ENCODE measurements at regions not wholly inside any gene's neighbourhood (a gene's known extent, or its start where the extent isn't known, plus 50 kb on each side); places are given as distances from the start of the nearest gene placed in this dataset.

DNA sequence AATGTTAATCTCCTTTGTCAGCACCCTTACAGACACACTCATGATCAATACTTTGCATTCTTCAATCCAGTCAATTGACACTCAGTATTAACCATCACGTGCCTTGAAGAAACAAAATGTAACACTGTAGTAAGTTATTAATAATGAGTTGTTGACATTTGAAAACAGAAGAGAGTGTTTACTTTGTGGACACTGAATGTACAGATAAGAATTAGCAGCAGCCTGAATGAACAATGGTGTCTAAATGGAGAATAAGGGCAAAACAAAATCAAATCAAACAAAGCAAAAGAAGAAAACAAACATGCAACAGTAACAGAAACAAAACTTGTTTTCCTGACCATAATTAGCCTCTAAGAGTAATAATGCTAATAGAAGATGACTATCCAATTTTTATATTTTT, 1191.1 kb upstream of the MIR17HG start:
- no peak overlapping the region for H3K4me3 Mint-ChIP-seq
- H3K36me3 Mint-ChIP-seq (ENCODE audit: low read depth), result no peaks in the 10 kb centered on the region
- H3K4me1 Mint-ChIP-seq, result no peaks in the 10 kb centered on the region
- H3K27me3 Mint-ChIP-seq (ENCODE audit: low read depth), result no peaks in the 10 kb centered on the region
- H3K9me3 Mint-ChIP-seq, result peaks cover 2% of the 10 kb centered on the region
- DNase-seq (ENCODE audit: low read depth, low spot score), result no peak
- TF ChIP-seq, protein P1, sequence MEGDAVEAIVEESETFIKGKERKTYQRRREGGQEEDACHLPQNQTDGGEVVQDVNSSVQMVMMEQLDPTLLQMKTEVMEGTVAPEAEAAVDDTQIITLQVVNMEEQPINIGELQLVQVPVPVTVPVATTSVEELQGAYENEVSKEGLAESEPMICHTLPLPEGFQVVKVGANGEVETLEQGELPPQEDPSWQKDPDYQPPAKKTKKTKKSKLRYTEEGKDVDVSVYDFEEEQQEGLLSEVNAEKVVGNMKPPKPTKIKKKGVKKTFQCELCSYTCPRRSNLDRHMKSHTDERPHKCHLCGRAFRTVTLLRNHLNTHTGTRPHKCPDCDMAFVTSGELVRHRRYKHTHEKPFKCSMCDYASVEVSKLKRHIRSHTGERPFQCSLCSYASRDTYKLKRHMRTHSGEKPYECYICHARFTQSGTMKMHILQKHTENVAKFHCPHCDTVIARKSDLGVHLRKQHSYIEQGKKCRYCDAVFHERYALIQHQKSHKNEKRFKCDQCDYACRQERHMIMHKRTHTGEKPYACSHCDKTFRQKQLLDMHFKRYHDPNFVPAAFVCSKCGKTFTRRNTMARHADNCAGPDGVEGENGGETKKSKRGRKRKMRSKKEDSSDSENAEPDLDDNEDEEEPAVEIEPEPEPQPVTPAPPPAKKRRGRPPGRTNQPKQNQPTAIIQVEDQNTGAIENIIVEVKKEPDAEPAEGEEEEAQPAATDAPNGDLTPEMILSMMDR (conservative IDR thresholded peaks at IDR 0.05), result no peak
- H3K27ac Mint-ChIP-seq (ENCODE audit: unreplicated experiment), result no peak overlapping the region

DNA sequence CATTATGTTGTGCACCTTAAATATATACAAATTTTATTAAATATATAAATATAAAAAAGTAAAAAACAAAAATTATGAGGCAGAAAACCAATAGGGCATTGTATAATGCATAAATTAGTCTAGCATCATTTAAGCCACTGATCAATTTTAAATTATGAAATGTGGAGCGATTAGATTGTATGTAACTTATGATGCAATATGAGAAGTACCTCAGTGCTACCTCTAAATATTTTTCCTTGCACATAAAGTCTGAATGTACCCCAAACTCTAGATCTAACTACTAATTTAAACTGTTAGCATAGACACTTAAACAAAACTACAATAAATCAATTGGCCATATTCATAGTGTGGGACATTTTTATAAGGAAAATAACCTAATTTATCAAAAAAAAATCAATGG, 1178.5 kb upstream of the MIR17HG start:
- Mint-ChIP-seq H3K27ac (ENCODE audit: unreplicated experiment) (no peak overlapping the region), H3K9me3 (peaks cover 2% of the 10 kb centered on the region), H3K4me1 (no peaks in the 10 kb centered on the region), H3K27me3 (ENCODE audit: low read depth) (no peaks in the 10 kb centered on the region), H3K4me3 (no peak overlapping the region), H3K36me3 (ENCODE audit: low read depth) (no peaks in the 10 kb centered on the region)
- TF ChIP-seq, protein P1 (conservative IDR thresholded peaks at IDR 0.05), result no peak
- no peak for DNase-seq (ENCODE audit: low read depth, low spot score)

GRCh38 chr13:90170208-90170607, 1177.3 kb upstream of the MIR17HG start:
- Mint-ChIP-seq H3K27me3 (ENCODE audit: low read depth) (no peaks in the 10 kb centered on the region), H3K4me1 (no peaks in the 10 kb centered on the region), H3K9me3 (peaks cover 2% of the 10 kb centered on the region), H3K27ac (ENCODE audit: unreplicated experiment) (no peak overlapping the region), H3K4me3 (no peak overlapping the region), H3K36me3 (ENCODE audit: low read depth) (no peaks in the 10 kb centered on the region)
- DNase-seq (ENCODE audit: low read depth, low spot score), result no peak
- TF ChIP-seq, protein P1 (conservative IDR thresholded peaks at IDR 0.05), result no peak

- no peaks in the 10 kb centered on the region for H3K27me3 Mint-ChIP-seq (ENCODE audit: low read depth)
- DNase-seq (ENCODE audit: low read depth, low spot score), result no peak
- H3K4me3 Mint-ChIP-seq, result no peak overlapping the region
- H3K4me1 Mint-ChIP-seq, result no peaks in the 10 kb centered on the region
- TF ChIP-seq, protein P1 (conservative IDR thresholded peaks at IDR 0.05), result no peak
- no peak overlapping the region for H3K27ac Mint-ChIP-seq (ENCODE audit: unreplicated experiment)
- H3K36me3 Mint-ChIP-seq (ENCODE audit: low read depth), result no peaks in the 10 kb centered on the region
- no peaks in the 10 kb centered on the region for H3K9me3 Mint-ChIP-seq
These were observed 1175.8 kb upstream of the MIR17HG start for GRCh38 chr13:90171649-90172048.

DNA sequence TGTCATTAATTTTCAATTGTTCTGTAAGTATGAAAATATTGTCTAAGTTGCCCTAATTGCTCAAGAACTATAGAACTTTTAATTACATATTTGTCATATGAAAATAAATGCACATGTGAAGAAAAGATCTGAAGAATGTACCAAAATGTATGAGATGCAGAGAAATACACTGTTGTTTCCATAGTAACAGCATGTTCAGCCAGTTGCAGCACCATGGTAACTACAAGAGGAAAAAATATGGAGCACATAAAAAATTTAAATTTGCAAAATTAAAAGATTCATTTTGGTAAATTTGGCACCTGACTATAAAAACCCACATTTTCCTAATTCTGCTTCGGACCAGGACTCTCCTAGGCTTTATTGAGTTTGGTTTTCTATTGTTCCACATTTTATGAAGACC, 1170.0 kb upstream of the MIR17HG start:
- no peaks in the 10 kb centered on the region for H3K36me3 Mint-ChIP-seq (ENCODE audit: low read depth)
- H3K27ac Mint-ChIP-seq (ENCODE audit: unreplicated experiment), result no peak overlapping the region
- no peaks in the 10 kb centered on the region for H3K9me3 Mint-ChIP-seq
- no peak for DNase-seq (ENCODE audit: low read depth, low spot score)
- TF ChIP-seq, protein P1 (conservative IDR thresholded peaks at IDR 0.05), result no peak
- H3K4me3 Mint-ChIP-seq, result no peak overlapping the region
- H3K4me1 Mint-ChIP-seq, result no peaks in the 10 kb centered on the region
- H3K27me3 Mint-ChIP-seq (ENCODE audit: low read depth), result no peaks in the 10 kb centered on the region

- no peaks in the 10 kb centered on the region for H3K4me1 Mint-ChIP-seq
- H3K4me3 Mint-ChIP-seq, result no peak overlapping the region
- H3K27ac Mint-ChIP-seq (ENCODE audit: unreplicated experiment), result no peak overlapping the region
- DNase-seq (ENCODE audit: low read depth, low spot score), result no peak
- peaks cover 3% of the 10 kb centered on the region for H3K9me3 Mint-ChIP-seq
- TF ChIP-seq, protein P1 (conservative IDR thresholded peaks at IDR 0.05), result no peak
- H3K27me3 Mint-ChIP-seq (ENCODE audit: low read depth), result no peaks in the 10 kb centered on the region
- no peaks in the 10 kb centered on the region for H3K36me3 Mint-ChIP-seq (ENCODE audit: low read depth)
These were observed 1163.1 kb upstream of the MIR17HG start for GRCh38 chr13:90184355-90184754.
